Peyer's patch (tissue), 4 donors: ENCODE measurements at regions not wholly inside any gene's neighbourhood (a gene's known extent, or its start where the extent isn't known, plus 50 kb on each side); places are given as distances from the start of the nearest gene placed in this dataset.

ENCODE experiments used
- DNase-seq, 3 donors: peaks; one replicate each; pipeline ENCODE4 v3.0.0-alpha.2; 2017 to 2019
- H3K27ac ChIP-seq, 4 donors: fragments of 200-600 bp; sonication (generic); one replicate each; pipeline ENCODE4 v1.5.1; 2016 to 2019
- H3K27me3 ChIP-seq, 2 donors: fragments of 200-600 bp; sonication (generic); one replicate each; pipeline ENCODE4 v1.5.1; 2019
- H3K36me3 ChIP-seq, 3 donors: fragments of 200-600 bp; sonication (generic); one replicate each; pipeline ENCODE4 v1.5.1; 2016 to 2019
- H3K4me1 ChIP-seq, 4 donors: fragments of 200-600 bp; sonication (generic); one replicate each; pipeline ENCODE4 v1.5.1; 2016 to 2019
- H3K4me3 ChIP-seq, 4 donors: fragments of 200-600 bp; sonication (generic); 1 replicate in 3 of 4; 2 replicates in 1 of 4; pipeline ENCODE4 v1.5.1; 2016 to 2019; ENCODE audit warnings: mild to moderate bottlenecking in 1 of 4
- H3K9me3 ChIP-seq, 4 donors: fragments of 200-600 bp; sonication (generic); one replicate each; pipeline ENCODE4 v1.5.1; 2016 to 2019; ENCODE audit warnings: mild to moderate bottlenecking in 1 of 4
- POLR2A ChIP-seq, 2 donors: fragments of 450-650 bp; IDR thresholded peaks; one replicate each; pipeline ENCODE4 v1.5.1; 2017; ENCODE audit warnings: antibody characterized with exemption in 2 of 2, mild to moderate bottlenecking in 2 of 2, moderate library complexity in 2 of 2
- TF ChIP-seq, protein P1 (sequence below), 6 experiments: fragments of 450-650 bp in 4 of 6; fragments of 200-600 bp in 2 of 6; sonication (generic) in 1 of 6; IDR thresholded peaks; one replicate each; pipeline ENCODE4 v1.5.1; 2017 to 2019; ENCODE audit warnings: antibody characterized with exemption in 6 of 6, mild to moderate bottlenecking in 3 of 6, moderate library complexity in 1 of 6

DNA sequence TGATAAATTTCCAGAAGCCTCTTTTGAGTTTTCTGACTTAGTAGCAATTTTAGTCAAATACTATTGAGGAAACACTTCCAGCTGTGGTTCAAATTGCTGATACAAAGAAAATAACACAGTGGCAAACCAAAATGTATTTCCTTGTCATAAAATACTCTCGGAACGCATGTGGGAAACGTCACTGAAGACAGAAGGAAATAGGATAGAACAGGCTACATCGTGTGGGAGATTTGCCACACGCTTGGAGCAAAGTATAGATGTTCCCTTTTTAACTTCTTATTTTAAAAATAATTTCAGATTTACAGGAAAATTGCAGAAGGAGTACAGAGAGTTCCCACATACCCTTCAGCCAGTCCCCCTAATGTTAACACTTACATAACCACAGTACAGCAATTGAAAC is 88.8 kb downstream of the ING1 start:
- DNase-seq: no peak
- Histone ChIP-seq H3K4me1 (no peaks in the 10 kb centered on the region), H3K36me3 (no peaks in the 10 kb centered on the region), H3K4me3 (no peak overlapping the region), H3K27ac (no peak overlapping the region), H3K27me3 (no peaks in the 10 kb centered on the region), H3K9me3 (no peaks in the 10 kb centered on the region)
- TF ChIP-seq, protein P1, sequence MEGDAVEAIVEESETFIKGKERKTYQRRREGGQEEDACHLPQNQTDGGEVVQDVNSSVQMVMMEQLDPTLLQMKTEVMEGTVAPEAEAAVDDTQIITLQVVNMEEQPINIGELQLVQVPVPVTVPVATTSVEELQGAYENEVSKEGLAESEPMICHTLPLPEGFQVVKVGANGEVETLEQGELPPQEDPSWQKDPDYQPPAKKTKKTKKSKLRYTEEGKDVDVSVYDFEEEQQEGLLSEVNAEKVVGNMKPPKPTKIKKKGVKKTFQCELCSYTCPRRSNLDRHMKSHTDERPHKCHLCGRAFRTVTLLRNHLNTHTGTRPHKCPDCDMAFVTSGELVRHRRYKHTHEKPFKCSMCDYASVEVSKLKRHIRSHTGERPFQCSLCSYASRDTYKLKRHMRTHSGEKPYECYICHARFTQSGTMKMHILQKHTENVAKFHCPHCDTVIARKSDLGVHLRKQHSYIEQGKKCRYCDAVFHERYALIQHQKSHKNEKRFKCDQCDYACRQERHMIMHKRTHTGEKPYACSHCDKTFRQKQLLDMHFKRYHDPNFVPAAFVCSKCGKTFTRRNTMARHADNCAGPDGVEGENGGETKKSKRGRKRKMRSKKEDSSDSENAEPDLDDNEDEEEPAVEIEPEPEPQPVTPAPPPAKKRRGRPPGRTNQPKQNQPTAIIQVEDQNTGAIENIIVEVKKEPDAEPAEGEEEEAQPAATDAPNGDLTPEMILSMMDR (IDR thresholded peaks at IDR 0.05): no peak
- no peak for TF ChIP-seq POLR2A (IDR thresholded peaks at IDR 0.05)

DNA sequence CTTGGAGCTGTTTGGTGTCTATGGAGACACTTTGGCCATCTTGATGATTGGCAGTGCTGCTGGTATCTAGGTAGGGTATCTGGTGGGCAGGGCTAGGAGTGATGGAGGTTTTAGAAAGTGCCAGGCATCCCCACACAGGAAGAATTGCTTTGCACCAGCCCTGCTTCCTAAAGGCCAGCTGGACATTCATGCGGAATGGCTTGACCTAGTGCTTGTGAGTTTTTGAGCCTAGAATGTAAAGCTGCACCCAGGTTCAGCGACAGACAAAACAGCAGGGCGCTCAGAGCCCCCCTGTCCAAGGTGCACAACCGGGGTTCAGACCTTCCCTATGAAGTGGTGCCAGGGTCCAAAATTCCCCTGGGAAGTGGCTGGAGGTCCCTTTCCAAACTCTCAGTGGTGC is 93.1 kb downstream of the ING1 start:
- no peak overlapping the region for H3K4me3 ChIP-seq
- no peak overlapping the region for H3K27ac ChIP-seq
- TF ChIP-seq, protein P1 (IDR thresholded peaks at IDR 0.05): no peak
- TF ChIP-seq POLR2A (IDR thresholded peaks at IDR 0.05): no peak
- no peaks in the 10 kb centered on the region for H3K36me3 ChIP-seq
- H3K9me3 ChIP-seq: no peaks in the 10 kb centered on the region
- H3K4me1 ChIP-seq: no peaks in the 10 kb centered on the region
- no peaks in the 10 kb centered on the region for H3K27me3 ChIP-seq
- no peak for DNase-seq

DNA sequence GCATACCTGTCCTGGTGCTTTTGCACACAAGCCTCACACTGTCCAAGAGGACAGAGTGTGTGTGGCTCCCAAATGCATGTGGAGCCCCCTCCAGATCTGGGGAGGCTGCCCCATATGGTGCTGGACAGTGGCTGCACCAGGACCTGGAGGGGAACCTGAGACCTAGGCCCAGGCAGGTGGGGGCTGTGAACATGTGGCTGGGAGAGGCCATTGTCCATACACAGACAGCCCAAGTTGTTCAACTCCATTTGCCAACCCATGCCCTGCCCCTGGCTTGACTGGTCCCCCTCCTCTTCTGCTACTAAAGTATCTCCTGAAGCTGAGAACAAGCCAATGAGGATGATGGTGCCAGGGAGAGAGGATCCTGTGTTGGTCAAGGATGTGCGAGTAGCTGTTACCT is 94.0 kb downstream of the ING1 start:
- no peak overlapping the region for H3K27ac ChIP-seq
- TF ChIP-seq POLR2A (IDR thresholded peaks at IDR 0.05): no peak
- TF ChIP-seq, protein P1 (IDR thresholded peaks at IDR 0.05): no peak
- no peak for DNase-seq

DNA sequence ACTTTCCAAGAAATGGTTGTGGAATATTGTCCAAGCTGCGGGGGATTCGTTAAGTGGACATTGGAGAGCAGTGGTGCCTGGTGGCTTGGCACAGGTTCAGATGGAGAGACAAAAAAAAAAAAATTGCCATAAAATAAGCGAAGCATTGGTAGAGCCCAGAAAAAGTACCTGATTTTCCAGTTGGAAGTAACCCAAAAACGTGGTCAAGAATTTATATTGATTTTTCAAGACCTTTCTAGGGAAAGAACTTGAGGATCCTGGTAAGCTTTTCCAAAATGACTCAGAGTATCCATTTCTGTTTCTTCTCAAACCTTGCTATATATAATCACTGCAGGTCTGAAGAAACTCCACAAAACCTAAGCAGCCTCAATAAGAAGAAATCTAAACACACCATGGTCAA is 94.6 kb downstream of the ING1 start:
- TF ChIP-seq, protein P1 (IDR thresholded peaks at IDR 0.05): no peak
- TF ChIP-seq POLR2A (IDR thresholded peaks at IDR 0.05): no peak
- Histone ChIP-seq H3K36me3 (no peaks in the 10 kb centered on the region), H3K4me1 (no peaks in the 10 kb centered on the region), H3K4me3 (no peak overlapping the region), H3K27me3 (peaks cover 0 to 7% of the 10 kb centered on the region in 2 donors), H3K9me3 (no peaks in the 10 kb centered on the region), H3K27ac (no peak overlapping the region)
- DNase-seq: no peak

More for the DNA sequence above, 94.0 kb downstream of the ING1 start:
- no peaks in the 10 kb centered on the region for H3K36me3 ChIP-seq
- H3K27me3 ChIP-seq: peaks cover 0 to 7% of the 10 kb centered on the region in 2 donors
- H3K9me3 ChIP-seq: no peaks in the 10 kb centered on the region
- H3K4me3 ChIP-seq: no peak overlapping the region
- H3K4me1 ChIP-seq: no peaks in the 10 kb centered on the region

DNA sequence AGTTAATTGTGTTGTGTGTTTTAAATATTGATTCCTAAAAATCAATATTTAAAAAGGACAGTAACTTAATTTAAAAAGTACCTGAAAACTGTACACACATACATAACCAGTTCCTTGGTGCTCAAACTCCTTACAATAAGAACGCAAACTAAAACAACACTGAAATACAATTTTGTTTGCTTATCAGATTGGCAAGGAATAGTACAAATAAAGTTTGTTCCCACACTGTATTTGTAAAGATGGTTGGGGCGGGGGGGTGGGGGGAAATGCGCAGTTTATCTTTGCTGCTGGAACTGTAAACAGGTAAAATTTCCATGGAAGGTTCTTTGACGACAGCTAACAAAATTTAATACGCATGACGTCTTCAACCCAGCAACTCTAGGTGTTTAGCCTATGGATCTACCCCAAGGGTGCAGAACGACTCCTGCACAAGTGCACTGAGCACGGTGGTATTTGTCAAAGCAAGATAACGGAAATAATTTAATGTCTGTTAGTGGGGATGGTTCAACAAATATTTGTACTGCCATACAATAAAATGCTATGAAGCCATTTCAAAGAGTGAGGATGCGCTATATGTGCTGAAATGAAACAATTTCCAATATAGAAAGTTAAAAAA is 96.5 kb downstream of the ING1 start:
- Histone ChIP-seq H3K27me3 (peaks cover 0 to 7% of the 10 kb centered on the region in 2 donors), H3K27ac (no peak overlapping the region), H3K4me3 (no peak overlapping the region), H3K9me3 (no peaks in the 10 kb centered on the region), H3K36me3 (no peaks in the 10 kb centered on the region), H3K4me1 (no peaks in the 10 kb centered on the region)
- DNase-seq: no peak
- no peak for TF ChIP-seq POLR2A (IDR thresholded peaks at IDR 0.05)
- TF ChIP-seq, protein P1 (IDR thresholded peaks at IDR 0.05): no peak
